Liver (tissue), 3 donors: ENCODE measurements at regions not wholly inside any gene's neighbourhood (a gene's known extent, or its start where the extent isn't known, plus 50 kb on each side); places are given as distances from the start of the nearest gene placed in this dataset.

ENCODE experiments used
- ATF3 ChIP-seq: IDR thresholded peaks from 2 replicates; pipeline ENCODE4 v1.6.1; 2016; ENCODE audit warnings: antibody characterized with exemption
- CTCF ChIP-seq: fragments of 150-350 bp; IDR thresholded peaks from 2 replicates; pipeline ENCODE4 v1.5.1; 2017; ENCODE audit warnings: improper control_type of control experiment, low read depth, low read length; ENCODE audit not compliant: missing input control
- EGR1 ChIP-seq, 2 donors: IDR thresholded peaks; 2 replicates each; pipeline ENCODE4 v1.6.1; 2016 to 2018; ENCODE audit warnings: antibody characterized with exemption in 2 of 2, low read depth in 2 of 2
- JUND ChIP-seq, 2 donors: IDR thresholded peaks; 2 replicates each; pipeline ENCODE4 v1.6.1; 2016; ENCODE audit warnings: antibody characterized with exemption in 2 of 2
- MAX ChIP-seq: IDR thresholded peaks from 2 replicates; pipeline ENCODE4 v1.6.1; 2016; ENCODE audit warnings: antibody characterized with exemption
- RAD21 ChIP-seq, 2 donors: IDR thresholded peaks; 2 replicates each; pipeline ENCODE4 v1.6.1; 2016; ENCODE audit warnings: antibody characterized with exemption in 2 of 2, mild to moderate bottlenecking in 2 of 2
- REST ChIP-seq: IDR thresholded peaks from 2 replicates; pipeline ENCODE4 v1.6.1; 2016; ENCODE audit warnings: antibody characterized with exemption, mild to moderate bottlenecking
- SP1 ChIP-seq: IDR thresholded peaks from 2 replicates; pipeline ENCODE4 v1.6.1; 2018; ENCODE audit warnings: antibody characterized with exemption, mild to moderate bottlenecking
- TAF1 ChIP-seq: conservative IDR thresholded peaks from 2 replicates; pipeline ENCODE4 v1.6.1; 2016; ENCODE audit warnings: antibody characterized with exemption, mild to moderate bottlenecking
- YY1 ChIP-seq: IDR thresholded peaks from 2 replicates; pipeline ENCODE4 v1.6.1; 2016; ENCODE audit warnings: antibody characterized with exemption, mild to moderate bottlenecking
- ZBTB33 ChIP-seq: IDR thresholded peaks from 2 replicates; pipeline ENCODE4 v1.6.1; 2016; ENCODE audit warnings: antibody characterized with exemption
- donor health status: healthy.
- donor health status: healthy.

- no peak for TF ChIP-seq SP1
- TF ChIP-seq CTCF = peak; percentile 17
- no peak for TF ChIP-seq YY1
- TF ChIP-seq ZBTB33 = no peak
- TF ChIP-seq EGR1 (IDR thresholded peaks at IDR 0.05; ENCODE audit: low read depth in 2 of 2) = no peak
- TF ChIP-seq REST = no peak
- no peak for TF ChIP-seq MAX
- no peak for TF ChIP-seq TAF1
- peak; percentile 50 to 55 for TF ChIP-seq RAD21 (IDR thresholded peaks at IDR 0.05)
- no peak for TF ChIP-seq ATF3
- no peak for TF ChIP-seq JUND (IDR thresholded peaks at IDR 0.05)
These were observed 209.1 kb upstream of the FAM47A start for GRCh38 chrX:34341258-34341657.
